HCT116 (cell line): ENCODE measurements at regions not wholly inside any gene's neighbourhood (a gene's known extent, or its start where the extent isn't known, plus 50 kb on each side); places are given as distances from the start of the nearest gene placed in this dataset.

Source experiments
- ATAC-seq: fragments of 200-7000 bp; cut with Tn5 transposase; 2 replicates; pipeline ENCODE4 v1.9.1; 2020; ENCODE audit warnings: mild to moderate bottlenecking, moderate library complexity
- BruUV-seq: library from RNA; stranded (reverse); fragments of 400-500 nt; replicated peaks from 2 replicates; lab custom pipeline; 2021; lab: Mats Ljungman, UMichigan
- CTCF ChIA-PET: fragments of 300-600 bp; sonication (Branson Sonifier 250); formaldehyde crosslinking; loops from one replicate; lab custom pipeline; 2021; ENCODE audit warnings: antibody characterized with exemption; lab: Charles Lee
- POLR2A ChIA-PET: fragments of 300-600, 350-600 bp; sonication (Branson Sonifier 250); formaldehyde crosslinking; loops from one replicate; lab custom pipeline; 2021; ENCODE audit warnings: antibody characterized with exemption; lab: Charles Lee
- RAD21 ChIA-PET, 2 experiments: fragments of 300-600 bp; sonication (Branson Sonifier 250); formaldehyde crosslinking; loops; one replicate each; lab custom pipeline; 2023; ENCODE audit warnings: low total read pairs in 2 of 2; ENCODE audit not compliant: uncharacterized antibody in 2 of 2, unreplicated experiment in 2 of 2, low non-redundant PET in 1 of 2; lab: Charles Lee
- DNase-seq: peaks from one replicate; pipeline ENCODE4 v3.0.0-alpha.2; 2010; ENCODE audit warnings: low read depth, low spot score
- H2AFZ ChIP-seq: fragments of 200-600 bp; shearing (Covaris generic), sonication (generic); 2 replicates; pipeline ENCODE4 v1.6.1; 2017; ENCODE audit warnings: low read depth, mixed run types, mixed read lengths, antibody characterized with exemption, low read length; ENCODE audit not compliant: poor library complexity, severe bottlenecking
- H3K27ac ChIP-seq: 2 replicates; pipeline ENCODE4 v1.5.1; 2012; ENCODE audit warnings: low read depth, low read length
- H3K27me3 ChIP-seq: fragments of 200-600 bp; sonication (generic); 2 replicates; pipeline ENCODE4 v1.6.1; 2016; ENCODE audit warnings: mixed run types, low read length, mixed read lengths; ENCODE audit not compliant: insufficient read depth
- H3K36me3 ChIP-seq, 2 experiments: fragments of 200-500 bp in 1 of 2; fragments of 200-600 bp in 1 of 2; sonication (Bioruptor generic) in 1 of 2; sonication (generic) in 1 of 2; 2 replicates each; pipeline versions ENCODE4 v1.5.1 to v1.6.1; 2014 to 2016; ENCODE audit warnings: low read length in 2 of 2, inconsistent platforms in 1 of 2, mixed read lengths in 1 of 2, mixed run types in 1 of 2; ENCODE audit not compliant: insufficient read depth in 2 of 2, control insufficient read depth in 1 of 2
- H3K4me1 ChIP-seq, 2 experiments: fragments of 200-600 bp in 1 of 2; sonication (generic) in 1 of 2; 2 replicates each; pipeline versions ENCODE4 v1.5.1 to v1.6.1; 2012 to 2017; ENCODE audit warnings: low read length in 2 of 2, inconsistent platforms in 1 of 2, mild to moderate bottlenecking in 1 of 2, mixed read lengths in 1 of 2, mixed run types in 1 of 2, moderate library complexity in 1 of 2; ENCODE audit not compliant: insufficient read depth in 2 of 2, control insufficient read depth in 1 of 2
- H3K4me2 ChIP-seq: fragments of 200-600 bp; sonication (generic); 2 replicates; pipeline ENCODE4 v1.6.1; 2017; ENCODE audit warnings: mixed run types, low read length, mixed read lengths
- H3K4me3 ChIP-seq, 2 experiments: fragments of 200-600 bp in 1 of 2; sonication (generic) in 1 of 2; replicated peaks in 1 of 2; 2 replicates each; pipeline ENCODE4 v1.5.1; 2011 to 2016; ENCODE audit warnings: low read length in 2 of 2, control low read depth in 1 of 2, low read depth in 1 of 2, mild to moderate bottlenecking in 1 of 2, mixed read lengths in 1 of 2, mixed run types in 1 of 2
- H3K79me2 ChIP-seq: fragments of 200-600 bp; sonication (generic); 2 replicates; pipeline ENCODE4 v1.6.1; 2017; ENCODE audit warnings: mild to moderate bottlenecking, mixed run types, low read length, moderate library complexity, mixed read lengths; ENCODE audit not compliant: insufficient read depth
- H3K9ac ChIP-seq: fragments of 200-600 bp; sonication (generic); 2 replicates; pipeline ENCODE4 v1.6.1; 2016; ENCODE audit warnings: low read length, mixed read lengths
- H3K9me2 ChIP-seq: fragments of 200-600 bp; sonication (generic), shearing (Covaris generic); 2 replicates; pipeline ENCODE4 v1.6.1; 2017; ENCODE audit warnings: mixed run types, mild to moderate bottlenecking, moderate library complexity; ENCODE audit not compliant: insufficient read depth
- H3K9me3 ChIP-seq, 2 experiments: fragments of 200-500 bp in 1 of 2; fragments of 200-600 bp in 1 of 2; sonication (Bioruptor generic) in 1 of 2; sonication (generic) in 1 of 2; 2 replicates each; pipeline ENCODE4 v1.6.1; 2014 to 2017; ENCODE audit warnings: low read length in 2 of 2, mixed read lengths in 2 of 2, inconsistent platforms in 1 of 2, low read depth in 1 of 2, mild to moderate bottlenecking in 1 of 2, mixed run types in 1 of 2, moderate library complexity in 1 of 2; ENCODE audit not compliant: control insufficient read depth in 1 of 2, insufficient read depth in 1 of 2
- H4K20me1 ChIP-seq: fragments of 200-600 bp; sonication (generic), shearing (Covaris generic); 2 replicates; pipeline ENCODE4 v1.6.1; 2017; ENCODE audit warnings: mixed run types, mild to moderate bottlenecking, moderate library complexity; ENCODE audit not compliant: insufficient read depth
- ATF3 ChIP-seq: IDR thresholded peaks from 2 replicates; pipeline ENCODE4 v1.6.1; 2012
- CBX3 ChIP-seq: IDR thresholded peaks from 2 replicates; pipeline ENCODE4 v1.6.1; 2012; ENCODE audit warnings: low read depth
- CEBPB ChIP-seq: IDR thresholded peaks from 2 replicates; pipeline ENCODE4 v1.6.1; 2012; ENCODE audit warnings: low read depth
- EGR1 ChIP-seq: IDR thresholded peaks from 2 replicates; pipeline ENCODE4 v1.6.1; 2012; ENCODE audit warnings: low read depth
- ELF1 ChIP-seq: IDR thresholded peaks from 2 replicates; pipeline ENCODE4 v1.6.1; 2012; ENCODE audit warnings: low read depth, borderline replicate concordance
- EZH2 ChIP-seq: fragments of 200-600 bp; sonication (generic); IDR thresholded peaks from 2 replicates; pipeline ENCODE4 v1.6.1; 2017; ENCODE audit warnings: antibody characterized with exemption, mixed run types
- EZH2phosphoT487 ChIP-seq: fragments of 200-600 bp; IDR thresholded peaks from 2 replicates; pipeline ENCODE4 v1.6.1; 2018; ENCODE audit warnings: antibody characterized with exemption, borderline replicate concordance
- FOSL1 ChIP-seq: IDR thresholded peaks from 2 replicates; pipeline ENCODE4 v1.6.1; 2012; ENCODE audit warnings: low read depth
- JUND ChIP-seq: IDR thresholded peaks from 2 replicates; pipeline ENCODE4 v1.6.1; 2012
- POLR2AphosphoS5 ChIP-seq: IDR thresholded peaks from 2 replicates; pipeline ENCODE4 v1.6.1; 2011; ENCODE audit warnings: mild to moderate bottlenecking, low read depth, low read length, moderate library complexity
- RAD21 ChIP-seq: IDR thresholded peaks from 2 replicates; pipeline ENCODE4 v1.6.1; 2012; ENCODE audit warnings: low read depth, mild to moderate bottlenecking
- SP1 ChIP-seq: IDR thresholded peaks from 2 replicates; pipeline ENCODE4 v1.6.1; 2012; ENCODE audit warnings: low read depth
- SRF ChIP-seq: IDR thresholded peaks from 2 replicates; pipeline ENCODE4 v1.6.1; 2012; ENCODE audit warnings: low read depth
- TCF7L2 ChIP-seq: IDR thresholded peaks from 2 replicates; pipeline ENCODE4 v1.7.0; 2011; ENCODE audit warnings: borderline replicate concordance, inconsistent platforms; ENCODE audit not compliant: insufficient read depth, insufficient read length; ENCODE audit errors: extremely low read depth
- YY1 ChIP-seq: IDR thresholded peaks from 2 replicates; pipeline ENCODE4 v1.6.1; 2011; ENCODE audit warnings: low read length, low read depth, moderate library complexity, mild to moderate bottlenecking; ENCODE audit not compliant: insufficient replicate concordance; ENCODE audit errors: extremely low read depth
- ZFX ChIP-seq: fragments of 450-650 bp; IDR thresholded peaks from 2 replicates; pipeline ENCODE4 v1.6.1; 2017
- ZNF274 ChIP-seq: fragments of 200-500 bp; sonication (Bioruptor generic); IDR thresholded peaks from 2 replicates; pipeline ENCODE4 v1.6.1; 2014; ENCODE audit warnings: mild to moderate bottlenecking, low read depth, low read length, inconsistent platforms
- intact Hi-C: fragments of 100-400 bp; cut with micrococcal nuclease; formaldehyde crosslinking; loops from 2 replicates; pipeline ENCODE4 v1.10.0; 2022
- TF ChIP-seq, protein P1 (sequence below): IDR thresholded peaks from 2 replicates; pipeline ENCODE4 v1.6.1; 2011; ENCODE audit warnings: mild to moderate bottlenecking, low read length, moderate library complexity; ENCODE audit not compliant: insufficient replicate concordance; ENCODE audit errors: extremely low read depth
- TF ChIP-seq, protein P2 (sequence below): IDR thresholded peaks from 2 replicates; pipeline ENCODE4 v1.6.1; 2012

DNA sequence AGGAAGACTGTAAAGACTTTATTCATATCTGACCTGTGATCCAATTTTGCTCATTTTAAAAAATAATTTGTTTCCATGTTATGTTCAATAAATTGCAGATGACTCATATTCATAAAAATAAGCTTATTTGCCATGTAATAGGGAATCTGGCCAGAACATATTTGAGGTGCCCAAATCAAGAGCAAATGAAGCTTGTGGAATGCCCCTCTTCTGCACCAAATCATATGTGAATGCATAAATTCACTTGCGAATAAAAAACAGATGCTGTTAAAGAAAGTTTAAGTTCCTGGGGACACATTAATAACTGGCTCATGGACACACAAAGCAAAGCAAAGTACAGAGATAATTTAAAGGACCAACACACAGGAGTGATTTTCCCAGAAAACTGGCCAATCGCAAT, 279.0 kb upstream of the CDH2 start:
- Histone ChIP-seq H3K9ac (no peak overlapping the region), H3K27ac (no peak overlapping the region), H2AFZ (no peak overlapping the region), H3K9me2 (no peaks in the 10 kb centered on the region), H3K4me3 (no peak overlapping the region), H3K9me3 (no peaks in the 10 kb centered on the region), H3K4me1 (no peaks in the 10 kb centered on the region), H4K20me1 (no peaks in the 10 kb centered on the region), H3K4me2 (no peak overlapping the region), H3K27me3 (no peaks in the 10 kb centered on the region), H3K79me2 (no peaks in the 10 kb centered on the region), H3K36me3 (no peaks in the 10 kb centered on the region)
- intact Hi-C loops: no loop called here
- RAD21 ChIA-PET: no interaction called here
- no TSS peak for BruUV-seq
- ATAC-seq (no peak), DNase-seq (no peak)
- POLR2A ChIA-PET: no interaction called here
- CTCF ChIA-PET: no interaction called here
- TF ChIP-seq ZFX: no peak
- TF ChIP-seq EZH2: no peak
- TF ChIP-seq, protein P1, sequence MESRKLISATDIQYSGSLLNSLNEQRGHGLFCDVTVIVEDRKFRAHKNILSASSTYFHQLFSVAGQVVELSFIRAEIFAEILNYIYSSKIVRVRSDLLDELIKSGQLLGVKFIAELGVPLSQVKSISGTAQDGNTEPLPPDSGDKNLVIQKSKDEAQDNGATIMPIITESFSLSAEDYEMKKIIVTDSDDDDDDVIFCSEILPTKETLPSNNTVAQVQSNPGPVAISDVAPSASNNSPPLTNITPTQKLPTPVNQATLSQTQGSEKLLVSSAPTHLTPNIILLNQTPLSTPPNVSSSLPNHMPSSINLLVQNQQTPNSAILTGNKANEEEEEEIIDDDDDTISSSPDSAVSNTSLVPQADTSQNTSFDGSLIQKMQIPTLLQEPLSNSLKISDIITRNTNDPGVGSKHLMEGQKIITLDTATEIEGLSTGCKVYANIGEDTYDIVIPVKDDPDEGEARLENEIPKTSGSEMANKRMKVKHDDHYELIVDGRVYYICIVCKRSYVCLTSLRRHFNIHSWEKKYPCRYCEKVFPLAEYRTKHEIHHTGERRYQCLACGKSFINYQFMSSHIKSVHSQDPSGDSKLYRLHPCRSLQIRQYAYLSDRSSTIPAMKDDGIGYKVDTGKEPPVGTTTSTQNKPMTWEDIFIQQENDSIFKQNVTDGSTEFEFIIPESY: no peak
- no peak for TF ChIP-seq EZH2phosphoT487
- TF ChIP-seq ATF3: no peak
- no peak for TF ChIP-seq TCF7L2
- TF ChIP-seq YY1: no peak
- TF ChIP-seq, all 23 proteins: peak for 0

DNA sequence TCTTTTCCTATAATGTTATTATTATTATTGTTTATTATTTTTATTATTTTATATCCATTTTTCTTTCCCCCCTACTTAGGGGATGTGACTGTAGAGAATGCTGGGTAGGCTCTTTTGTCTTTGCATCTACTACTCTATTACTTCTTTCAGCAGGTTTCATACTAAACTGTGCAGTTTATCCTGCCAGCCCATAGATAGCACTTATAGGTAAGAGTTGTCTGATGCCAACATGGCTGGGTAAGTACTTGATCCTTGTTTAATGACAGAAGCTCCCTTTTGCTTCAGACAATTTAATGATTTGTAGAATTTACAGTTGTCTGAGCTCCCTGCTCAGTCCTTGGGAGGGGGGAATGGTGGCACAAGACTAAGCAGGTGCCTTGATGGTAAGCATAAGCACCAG, 262.9 kb upstream of the CDH2 start:
- ATAC-seq (no peak), DNase-seq (no peak)
- RAD21 ChIA-PET: no interaction called here
- Histone ChIP-seq H3K9me3 (no peaks in the 10 kb centered on the region), H3K4me2 (no peak overlapping the region), H3K27ac (no peak overlapping the region), H3K9me2 (no peaks in the 10 kb centered on the region), H3K36me3 (no peaks in the 10 kb centered on the region), H3K4me1 (no peaks in the 10 kb centered on the region), H2AFZ (no peak overlapping the region), H4K20me1 (no peaks in the 10 kb centered on the region), H3K4me3 (no peak overlapping the region), H3K27me3 (no peaks in the 10 kb centered on the region), H3K79me2 (no peaks in the 10 kb centered on the region), H3K9ac (no peak overlapping the region)
- intact Hi-C loops: loop anchor here (5.0 kb wide), 1 partner anchor 393 kb away; no protein-coding TSS in a partner anchor
- POLR2A ChIA-PET: no interaction called here
- no TSS peak for BruUV-seq
- CTCF ChIA-PET: no interaction called here
- no peak for TF ChIP-seq JUND
- TF ChIP-seq, protein P1: no peak
- no peak for TF ChIP-seq ATF3
- TF ChIP-seq RAD21: no peak
- TF ChIP-seq FOSL1: no peak
- TF ChIP-seq, protein P2, sequence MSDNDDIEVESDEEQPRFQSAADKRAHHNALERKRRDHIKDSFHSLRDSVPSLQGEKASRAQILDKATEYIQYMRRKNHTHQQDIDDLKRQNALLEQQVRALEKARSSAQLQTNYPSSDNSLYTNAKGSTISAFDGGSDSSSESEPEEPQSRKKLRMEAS: no peak
- TF ChIP-seq CBX3: no peak
- TF ChIP-seq ZNF274: no peak
- TF ChIP-seq SP1: no peak
- no peak for TF ChIP-seq POLR2AphosphoS5
- TF ChIP-seq CEBPB: no peak
- TF ChIP-seq ELF1: no peak
- no peak for TF ChIP-seq SRF
- no peak for TF ChIP-seq EGR1
